GM12873 (cell line): ENCODE measurements at regions not wholly inside any gene's neighbourhood (a gene's known extent, or its start where the extent isn't known, plus 50 kb on each side); places are given as distances from the start of the nearest gene placed in this dataset.

Experiments used
- TF ChIP-seq, protein P1 (sequence below): IDR thresholded peaks from 2 replicates; pipeline ENCODE4 v1.5.1; 2012; ENCODE audit warnings: low read depth, mild to moderate bottlenecking, moderate library complexity, low read length, control low read depth; ENCODE audit not compliant: insufficient read depth; ENCODE audit errors: missing control alignments

DNA sequence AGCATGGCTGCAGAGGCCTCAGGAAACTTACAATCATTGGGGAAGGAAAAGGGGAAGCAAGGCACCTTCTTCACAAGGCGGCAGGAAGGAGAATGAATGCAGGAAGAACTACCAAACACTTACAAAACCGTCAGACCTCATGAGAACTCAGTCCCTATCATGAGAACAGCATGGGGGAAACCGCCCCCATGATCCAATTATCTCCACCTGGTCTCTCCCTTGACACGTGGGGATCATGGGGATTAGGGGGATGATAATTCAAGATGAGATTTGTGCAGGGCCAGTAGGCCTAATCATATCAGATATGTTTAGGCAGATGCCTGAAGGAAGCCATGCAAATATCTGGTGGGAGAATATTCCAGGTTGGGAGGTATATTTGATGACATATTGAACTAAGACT lies 1176.4 kb upstream of the CDH18 start:
- TF ChIP-seq, protein P1, sequence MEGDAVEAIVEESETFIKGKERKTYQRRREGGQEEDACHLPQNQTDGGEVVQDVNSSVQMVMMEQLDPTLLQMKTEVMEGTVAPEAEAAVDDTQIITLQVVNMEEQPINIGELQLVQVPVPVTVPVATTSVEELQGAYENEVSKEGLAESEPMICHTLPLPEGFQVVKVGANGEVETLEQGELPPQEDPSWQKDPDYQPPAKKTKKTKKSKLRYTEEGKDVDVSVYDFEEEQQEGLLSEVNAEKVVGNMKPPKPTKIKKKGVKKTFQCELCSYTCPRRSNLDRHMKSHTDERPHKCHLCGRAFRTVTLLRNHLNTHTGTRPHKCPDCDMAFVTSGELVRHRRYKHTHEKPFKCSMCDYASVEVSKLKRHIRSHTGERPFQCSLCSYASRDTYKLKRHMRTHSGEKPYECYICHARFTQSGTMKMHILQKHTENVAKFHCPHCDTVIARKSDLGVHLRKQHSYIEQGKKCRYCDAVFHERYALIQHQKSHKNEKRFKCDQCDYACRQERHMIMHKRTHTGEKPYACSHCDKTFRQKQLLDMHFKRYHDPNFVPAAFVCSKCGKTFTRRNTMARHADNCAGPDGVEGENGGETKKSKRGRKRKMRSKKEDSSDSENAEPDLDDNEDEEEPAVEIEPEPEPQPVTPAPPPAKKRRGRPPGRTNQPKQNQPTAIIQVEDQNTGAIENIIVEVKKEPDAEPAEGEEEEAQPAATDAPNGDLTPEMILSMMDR = no peak

DNA sequence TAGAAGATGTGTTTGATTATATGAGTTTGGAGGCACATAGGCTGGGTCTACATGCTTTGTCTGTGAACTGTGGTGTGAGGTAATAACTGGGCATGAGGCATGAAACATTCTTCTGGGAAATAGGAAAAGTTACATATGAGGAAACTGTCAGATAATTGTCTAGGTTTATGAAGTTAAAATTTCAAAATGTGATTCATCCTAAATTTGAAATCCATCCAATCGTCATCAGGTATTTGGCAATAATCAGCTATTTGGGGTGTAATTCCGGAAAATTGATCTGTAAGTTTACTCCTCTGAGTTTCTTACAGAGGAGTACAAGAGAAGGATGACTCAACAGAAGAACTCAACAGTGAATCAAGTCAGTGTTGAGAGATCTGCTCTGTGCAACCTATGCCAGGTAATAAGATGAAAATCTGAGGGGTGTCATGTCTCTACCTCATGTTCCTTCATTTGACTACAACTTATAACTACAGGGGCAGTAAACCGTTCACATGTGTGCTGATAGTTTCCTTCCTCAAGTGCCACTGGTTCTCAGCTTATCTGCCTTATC lies 1171.6 kb upstream of the CDH18 start:
- TF ChIP-seq, protein P1 = no peak

DNA sequence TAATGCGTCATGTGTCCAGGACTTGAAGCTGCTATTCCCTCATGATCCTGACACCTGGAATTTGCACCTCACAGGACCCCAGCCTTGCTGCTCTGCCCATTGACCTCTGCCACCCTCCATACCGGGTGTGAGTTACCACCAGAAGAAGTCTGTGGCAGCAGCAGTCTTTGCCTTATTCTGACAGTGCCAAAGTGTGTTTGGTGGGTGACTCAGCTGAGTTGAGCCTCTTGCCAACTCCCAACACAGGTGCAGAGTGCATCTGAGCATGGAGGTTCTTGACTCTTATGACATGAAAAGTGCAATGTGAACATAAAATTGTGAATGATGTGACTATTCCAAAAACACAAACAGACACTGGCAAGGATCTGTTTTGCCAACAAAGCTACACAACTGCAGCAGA lies 1166.5 kb upstream of the CDH18 start:
- TF ChIP-seq, protein P1 = no peak

DNA sequence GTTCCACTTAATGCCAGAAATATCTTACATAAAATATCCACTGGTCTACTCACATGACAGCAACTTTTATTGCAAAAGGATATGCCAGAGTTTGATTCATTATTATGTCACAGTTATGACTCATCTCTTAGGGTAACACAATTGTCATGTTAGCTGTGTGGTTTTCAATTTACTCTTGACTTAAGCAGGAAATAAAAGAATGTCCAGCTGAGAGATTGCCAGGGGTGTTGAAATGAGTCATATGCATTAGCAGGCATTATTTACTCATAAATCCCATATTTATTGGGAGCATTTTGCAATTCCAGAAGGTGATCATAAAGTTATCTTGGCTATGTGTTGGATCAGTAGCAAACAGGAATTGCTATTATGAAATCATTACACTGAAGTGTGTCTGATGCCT lies 1164.6 kb upstream of the CDH18 start:
- TF ChIP-seq, protein P1 = no peak

DNA sequence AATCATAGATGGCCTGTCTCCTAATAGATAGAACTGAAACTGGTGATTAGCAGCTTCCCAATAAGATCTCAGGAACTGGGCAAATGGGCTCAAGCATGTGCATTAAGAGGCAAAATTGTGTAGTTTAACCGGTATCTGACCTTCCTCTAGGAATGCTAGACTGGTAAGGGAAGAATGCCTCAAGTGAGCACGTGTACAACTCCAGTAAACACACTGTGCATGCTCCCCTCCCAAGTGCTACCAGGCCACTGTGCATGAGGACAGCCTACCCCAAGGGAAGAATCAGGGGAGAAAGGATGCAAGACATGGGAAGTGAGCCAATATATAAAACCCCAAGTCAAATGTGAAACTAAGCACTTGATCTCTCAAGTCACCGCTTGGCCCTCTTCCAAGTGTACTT lies 1157.4 kb upstream of the CDH18 start:
- TF ChIP-seq, protein P1 = no peak

DNA sequence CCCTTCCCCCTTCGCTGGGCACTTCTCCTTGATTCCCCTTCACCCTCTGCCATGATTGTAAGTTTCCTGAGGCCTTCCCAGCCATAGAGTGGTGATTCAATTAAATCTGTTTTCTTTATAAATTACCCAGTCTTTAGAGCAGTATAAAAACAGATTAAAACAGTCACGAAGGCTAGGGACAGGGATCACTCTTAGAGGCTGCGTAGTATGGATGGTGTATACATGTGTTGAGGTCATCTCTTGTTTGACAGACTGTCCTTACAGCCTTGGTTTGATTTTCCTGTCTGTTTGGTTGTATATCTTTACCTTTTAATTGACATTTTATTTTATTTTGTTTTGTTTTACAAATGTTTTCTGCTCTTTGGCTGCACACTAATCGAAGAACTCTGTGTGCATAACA lies 1155.7 kb upstream of the CDH18 start:
- TF ChIP-seq, protein P1 = no peak

DNA sequence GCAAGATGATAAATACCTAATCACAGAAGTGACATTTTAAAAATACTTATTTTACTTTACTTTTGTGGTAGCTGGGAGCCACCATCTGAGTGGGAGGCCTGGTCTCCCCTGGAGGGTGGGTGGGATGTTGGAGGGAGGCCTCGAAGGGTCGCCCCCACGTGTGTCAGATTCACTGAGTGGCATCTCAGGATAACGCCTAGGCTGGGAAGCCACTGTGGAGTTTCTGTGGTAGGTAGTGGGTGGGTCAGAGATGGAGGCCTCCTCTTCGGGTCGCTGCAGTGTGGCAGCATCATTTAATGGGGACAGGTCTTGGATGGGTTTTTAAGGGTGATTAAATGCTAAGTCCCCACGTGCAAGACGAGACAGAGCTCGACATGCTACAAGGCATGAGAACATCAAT lies 1154.8 kb upstream of the CDH18 start:
- TF ChIP-seq, protein P1 = no peak

DNA sequence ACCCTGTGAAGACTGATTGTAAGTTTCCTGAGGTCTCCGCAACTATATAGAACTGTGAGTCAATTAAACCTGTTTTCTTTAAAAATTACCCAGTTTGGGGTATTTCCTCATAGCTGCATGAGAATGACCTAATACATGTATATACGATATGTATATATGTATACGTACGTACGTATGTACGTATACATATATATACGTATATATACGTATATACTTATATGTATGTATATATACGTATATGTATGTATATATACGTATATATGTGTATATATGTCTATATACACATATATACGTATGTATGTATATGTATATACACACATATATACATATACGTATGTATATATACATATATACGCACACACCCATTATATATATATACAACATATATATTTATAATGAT lies 1153.0 kb upstream of the CDH18 start:
- TF ChIP-seq, protein P1 = no peak
